ENCODE measurements at regions not wholly inside any gene's neighbourhood (a gene's known extent, or its start where the extent isn't known, plus 50 kb on each side); places are given as distances from the start of the nearest gene placed in this dataset.
"Not testable (repeated sequence)": the region's sequence is repeated elsewhere in the genome, so short reads cannot be mapped to it uniquely, and the experiment has no call there.

GRCh38 chr1:29932626-29933025 is 696.3 kb downstream of the PTPRU start:
- no peak for DNase-seq (ENCODE audit: low read depth in 4 of 4, low spot score in 1 of 4)

GRCh38 chr1:29931477-29932175 is 695.3 kb downstream of the PTPRU start:
- DNase-seq (ENCODE audit: low read depth in 4 of 4, low spot score in 1 of 4), result no peak

GRCh38 chr1:29925058-29925457 is 688.7 kb downstream of the PTPRU start:
- no peak for DNase-seq (ENCODE audit: low read depth in 4 of 4, low spot score in 1 of 4)

GRCh38 chr1:29924017-29924431 is 687.7 kb downstream of the PTPRU start:
- DNase-seq (ENCODE audit: low read depth in 4 of 4, low spot score in 1 of 4), result no peak

GRCh38 chr1:29921741-29922140 is 685.4 kb downstream of the PTPRU start:
- DNase-seq (ENCODE audit: low read depth in 4 of 4, low spot score in 1 of 4), result no peak

- no peak for DNase-seq (ENCODE audit: low read depth in 4 of 4, low spot score in 1 of 4)
Measured at GRCh38 chr1:29920784-29921183, 684.5 kb downstream of the PTPRU start.

GRCh38 chr1:29920316-29920715 is 684.0 kb downstream of the PTPRU start:
- no peak for DNase-seq (ENCODE audit: low read depth in 4 of 4, low spot score in 1 of 4)

- not testable (repeated sequence) for DNase-seq (ENCODE audit: low read depth in 4 of 4, low spot score in 1 of 4)
Measured at GRCh38 chr1:29919041-29919440, 682.7 kb downstream of the PTPRU start.

GRCh38 chr1:29916656-29917369 is 680.5 kb downstream of the PTPRU start:
- DNase-seq (ENCODE audit: low read depth in 4 of 4, low spot score in 1 of 4), result no peak

GRCh38 chr1:29914936-29915335 is 678.6 kb downstream of the PTPRU start:
- DNase-seq (ENCODE audit: low read depth in 4 of 4, low spot score in 1 of 4), result no peak

GRCh38 chr1:29912425-29912824 is 676.1 kb downstream of the PTPRU start:
- DNase-seq (ENCODE audit: low read depth in 4 of 4, low spot score in 1 of 4), result no peak

GRCh38 chr1:29909962-29910361 is 673.6 kb downstream of the PTPRU start:
- DNase-seq (ENCODE audit: low read depth in 4 of 4, low spot score in 1 of 4), result no peak

- no peak for DNase-seq (ENCODE audit: low read depth in 4 of 4, low spot score in 1 of 4)
Measured at GRCh38 chr1:29907596-29907995, 671.3 kb downstream of the PTPRU start.

- no peak for DNase-seq (ENCODE audit: low read depth in 4 of 4, low spot score in 1 of 4)
Measured at GRCh38 chr1:29906927-29907326, 670.6 kb downstream of the PTPRU start.

- DNase-seq (ENCODE audit: low read depth in 4 of 4, low spot score in 1 of 4), result no peak
Measured at GRCh38 chr1:29903548-29904166, 667.3 kb downstream of the PTPRU start.

- DNase-seq (ENCODE audit: low read depth in 4 of 4, low spot score in 1 of 4), result no peak
Measured at GRCh38 chr1:29901624-29902325, 665.5 kb downstream of the PTPRU start.

- DNase-seq (ENCODE audit: low read depth in 4 of 4, low spot score in 1 of 4), result no peak
Measured at GRCh38 chr1:29900712-29901111, 664.4 kb downstream of the PTPRU start.

- no peak for DNase-seq (ENCODE audit: low read depth in 4 of 4, low spot score in 1 of 4)
Measured at GRCh38 chr1:29900104-29900679, 663.9 kb downstream of the PTPRU start.

GRCh38 chr1:29896791-29897714 is 660.7 kb downstream of the PTPRU start:
- DNase-seq (ENCODE audit: low read depth in 4 of 4, low spot score in 1 of 4), result no peak

GRCh38 chr1:29896300-29896699 is 660.0 kb downstream of the PTPRU start:
- no peak for DNase-seq (ENCODE audit: low read depth in 4 of 4, low spot score in 1 of 4)

All from stimulated activated CD4-positive, alpha-beta T cell treated with anti-CD3 and anti-CD28 coated beads, Interleukin-1b, Interleukin-23, amount 100 ng/mL, for 24 hours (primary cell).